Panc1 (cell line): ENCODE measurements at regions not wholly inside any gene's neighbourhood (a gene's known extent, or its start where the extent isn't known, plus 50 kb on each side); places are given as distances from the start of the nearest gene placed in this dataset.

Experiments
- CTCF ChIP-seq: fragments of 450-650 bp; IDR thresholded peaks from 2 replicates; pipeline ENCODE4 v1.5.1; 2017; ENCODE audit warnings: mild to moderate bottlenecking
- POLR2AphosphoS5 ChIP-seq: IDR thresholded peaks from 2 replicates; pipeline ENCODE4 v1.6.1; 2012; ENCODE audit warnings: mild to moderate bottlenecking, low read depth, low read length, moderate library complexity
- SIN3A ChIP-seq: IDR thresholded peaks from 2 replicates; pipeline ENCODE4 v1.6.1; 2012; ENCODE audit warnings: low read depth, mild to moderate bottlenecking, low read length, moderate library complexity, borderline replicate concordance; ENCODE audit not compliant: insufficient read depth
- TCF7L2 ChIP-seq: IDR thresholded peaks from 2 replicates; pipeline ENCODE4 v1.6.1; 2011; ENCODE audit warnings: mild to moderate bottlenecking, low read depth, low read length, inconsistent platforms

GRCh38 chr4:74661427-74662201 is 132.7 kb downstream of the BTC start:
- TF ChIP-seq TCF7L2 (no peak), POLR2AphosphoS5 (no peak), CTCF (no peak), SIN3A (no peak)
